ENCODE measurements at regions not wholly inside any gene's neighbourhood (a gene's known extent, or its start where the extent isn't known, plus 50 kb on each side); places are given as distances from the start of the nearest gene placed in this dataset.
"Not testable (repeated sequence)": the region's sequence is repeated elsewhere in the genome, so short reads cannot be mapped to it uniquely, and the experiment has no call there.

- no peak for DNase-seq (ENCODE audit: extremely low read depth, low read depth)
These were observed 229.8 kb upstream of the ACVR2A start for GRCh38 chr2:147614979-147615470.

GRCh38 chr2:147614471-147614870 is 230.4 kb upstream of the ACVR2A start:
- no peak for DNase-seq (ENCODE audit: extremely low read depth, low read depth)

DNA sequence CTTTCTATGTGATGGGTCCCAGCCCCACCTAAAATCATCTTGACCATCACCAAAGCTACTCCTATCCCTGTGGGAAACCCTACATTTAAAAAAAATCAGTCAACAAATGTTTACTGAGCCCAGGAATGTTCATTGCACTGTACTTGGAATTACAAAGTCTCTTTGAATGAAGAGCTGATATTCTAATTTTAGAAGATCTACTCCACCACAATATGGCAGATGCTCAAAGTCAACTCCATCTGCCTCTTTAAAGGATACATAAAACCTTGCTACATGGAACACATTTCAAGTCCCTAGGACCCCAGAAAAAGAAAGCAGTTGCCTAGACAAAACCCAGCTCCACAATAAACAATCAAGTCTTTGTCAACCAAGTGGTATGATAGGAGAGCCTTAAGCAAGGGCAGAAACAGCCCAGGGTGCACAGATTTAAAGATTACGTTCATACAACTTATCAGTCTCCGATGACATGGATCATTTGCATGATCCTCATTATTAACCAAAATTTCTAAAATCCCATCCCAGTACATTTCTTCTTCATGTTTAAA is 234.3 kb upstream of the ACVR2A start:
- no peak for DNase-seq (ENCODE audit: extremely low read depth, low read depth)

- DNase-seq (ENCODE audit: extremely low read depth, low read depth), result no peak
These were observed 235.5 kb upstream of the ACVR2A start for GRCh38 chr2:147609301-147609700.

DNA sequence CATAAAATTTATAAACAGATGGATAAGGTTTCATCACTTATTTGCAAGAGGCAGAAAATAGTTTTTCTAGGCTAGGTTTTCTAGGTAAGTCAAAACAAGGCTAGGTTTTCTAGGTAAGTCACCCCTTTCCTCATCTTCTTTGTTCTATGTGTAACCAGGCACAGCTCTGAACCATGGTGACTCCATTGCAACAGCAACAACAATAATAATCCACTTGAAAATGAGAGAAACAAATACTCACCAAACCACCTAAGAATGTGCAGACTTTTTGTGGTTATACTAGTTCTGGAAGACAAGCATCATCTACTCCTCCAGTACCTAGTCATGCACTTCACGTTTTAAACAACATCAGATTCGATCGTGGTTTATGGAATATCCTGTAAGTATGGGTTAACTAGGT is 237.4 kb upstream of the ACVR2A start:
- DNase-seq (ENCODE audit: extremely low read depth, low read depth), result no peak

- no peak for DNase-seq (ENCODE audit: extremely low read depth, low read depth)
These were observed 241.0 kb upstream of the ACVR2A start for GRCh38 chr2:147603876-147604275.

DNA sequence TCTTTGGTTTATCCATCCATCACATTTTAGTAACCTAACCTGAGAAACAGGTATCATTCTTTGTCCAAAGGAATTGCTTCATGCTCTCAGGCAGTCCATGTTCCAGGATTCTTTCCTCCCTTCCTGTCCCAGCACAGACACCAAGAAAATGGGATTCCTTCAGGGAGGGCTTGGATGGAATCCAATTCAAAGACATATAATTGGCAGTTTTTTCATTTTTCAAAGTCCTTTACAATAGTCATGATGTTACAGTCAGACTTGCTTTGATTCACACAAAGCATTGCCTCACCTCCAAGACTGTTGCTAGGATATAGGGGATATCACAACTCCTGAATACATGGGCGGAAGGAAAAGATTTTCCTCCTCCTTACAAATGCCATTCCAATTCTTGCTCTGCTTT is 241.4 kb upstream of the ACVR2A start:
- DNase-seq (ENCODE audit: extremely low read depth, low read depth), result no peak

- no peak for DNase-seq (ENCODE audit: extremely low read depth, low read depth)
These were observed 244.2 kb upstream of the ACVR2A start for GRCh38 chr2:147600646-147601045.

DNA sequence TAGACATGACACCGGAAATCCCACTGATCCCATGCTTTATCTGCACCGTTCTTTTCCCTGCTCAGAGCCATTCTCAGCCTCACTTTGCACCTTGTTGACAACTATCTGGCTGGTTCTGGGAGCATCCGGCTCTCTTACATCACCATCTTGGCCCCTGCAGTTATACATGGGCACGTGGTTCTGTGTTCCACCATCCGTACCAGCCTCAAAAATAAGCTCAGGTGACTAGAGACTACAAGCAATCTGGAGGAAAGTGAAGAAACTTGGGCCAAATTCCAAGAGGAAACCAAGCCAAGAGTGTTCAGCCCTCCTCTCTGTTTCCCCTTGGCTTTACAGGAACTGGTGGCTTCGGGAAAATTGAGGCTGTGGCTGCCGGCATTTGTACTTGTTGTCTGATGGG is 244.6 kb upstream of the ACVR2A start:
- no peak for DNase-seq (ENCODE audit: extremely low read depth, low read depth)

- no peak for DNase-seq (ENCODE audit: extremely low read depth, low read depth)
These were observed 249.6 kb upstream of the ACVR2A start for GRCh38 chr2:147595200-147595599.

DNA sequence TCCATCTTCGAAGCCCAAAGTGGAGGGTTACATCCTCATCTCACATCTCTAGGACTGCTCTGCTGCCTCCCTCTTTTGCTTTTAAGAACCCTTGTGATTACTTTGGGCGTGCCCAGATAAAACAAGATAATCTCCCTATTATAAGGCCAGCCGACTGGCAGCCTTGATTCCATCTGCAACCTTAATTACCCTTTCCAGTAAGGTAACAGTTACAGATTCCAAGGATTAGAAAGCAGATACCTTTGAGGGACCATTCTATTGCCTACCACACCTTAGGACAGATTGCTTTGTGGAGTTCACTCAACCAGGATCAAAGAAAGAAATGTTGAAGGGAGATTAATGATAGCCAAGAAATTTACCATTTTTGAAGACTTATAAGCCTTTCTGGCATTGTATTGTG is 250.8 kb upstream of the ACVR2A start:
- no peak for DNase-seq (ENCODE audit: extremely low read depth, low read depth)

GRCh38 chr2:147592784-147593183 is 252.0 kb upstream of the ACVR2A start:
- DNase-seq (ENCODE audit: extremely low read depth, low read depth), result not testable (repeated sequence)

- no peak for DNase-seq (ENCODE audit: extremely low read depth, low read depth)
These were observed 255.7 kb upstream of the ACVR2A start for GRCh38 chr2:147589127-147589526.

DNA sequence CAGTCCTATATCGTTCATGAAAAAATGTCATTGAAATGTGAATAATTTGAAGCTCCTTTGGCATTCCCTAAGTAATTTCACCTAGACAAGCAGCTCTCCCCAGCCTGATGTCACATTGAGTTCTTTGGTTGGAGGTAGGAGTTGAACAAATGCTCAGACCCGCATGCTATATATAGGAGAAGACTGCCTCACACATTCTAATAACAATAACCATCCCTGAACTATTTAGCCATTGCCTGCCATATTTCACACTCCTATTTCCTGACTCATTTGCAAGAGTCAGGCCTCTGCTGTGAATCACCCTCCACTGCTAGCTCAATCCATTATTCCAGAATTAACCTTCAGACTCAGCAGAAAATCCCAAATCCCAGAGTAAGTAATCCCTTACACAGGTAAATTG is 256.6 kb upstream of the ACVR2A start:
- no peak for DNase-seq (ENCODE audit: extremely low read depth, low read depth)

GRCh38 chr2:147578529-147578928 is 266.3 kb upstream of the ACVR2A start:
- DNase-seq (ENCODE audit: extremely low read depth, low read depth), result no peak

DNA sequence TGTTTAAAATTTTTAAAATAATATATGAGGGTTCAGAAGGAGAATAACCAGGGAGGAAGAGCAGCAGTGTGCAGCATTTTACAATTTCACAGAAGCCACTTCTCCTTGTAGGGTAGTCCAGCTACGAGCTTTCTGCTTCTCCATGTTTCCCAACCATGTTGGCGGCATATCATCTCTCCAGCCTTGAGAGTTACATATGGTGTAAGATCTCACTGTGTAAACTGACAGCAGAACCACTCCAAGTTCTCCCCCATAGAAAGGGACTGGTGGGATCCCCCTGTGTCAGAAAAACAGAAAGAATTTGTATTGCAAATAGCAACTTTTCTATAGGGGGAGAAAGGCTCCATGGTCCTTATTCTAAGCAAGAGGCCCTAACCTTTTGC is 266.8 kb upstream of the ACVR2A start:
- no peak for DNase-seq (ENCODE audit: extremely low read depth, low read depth)

DNA sequence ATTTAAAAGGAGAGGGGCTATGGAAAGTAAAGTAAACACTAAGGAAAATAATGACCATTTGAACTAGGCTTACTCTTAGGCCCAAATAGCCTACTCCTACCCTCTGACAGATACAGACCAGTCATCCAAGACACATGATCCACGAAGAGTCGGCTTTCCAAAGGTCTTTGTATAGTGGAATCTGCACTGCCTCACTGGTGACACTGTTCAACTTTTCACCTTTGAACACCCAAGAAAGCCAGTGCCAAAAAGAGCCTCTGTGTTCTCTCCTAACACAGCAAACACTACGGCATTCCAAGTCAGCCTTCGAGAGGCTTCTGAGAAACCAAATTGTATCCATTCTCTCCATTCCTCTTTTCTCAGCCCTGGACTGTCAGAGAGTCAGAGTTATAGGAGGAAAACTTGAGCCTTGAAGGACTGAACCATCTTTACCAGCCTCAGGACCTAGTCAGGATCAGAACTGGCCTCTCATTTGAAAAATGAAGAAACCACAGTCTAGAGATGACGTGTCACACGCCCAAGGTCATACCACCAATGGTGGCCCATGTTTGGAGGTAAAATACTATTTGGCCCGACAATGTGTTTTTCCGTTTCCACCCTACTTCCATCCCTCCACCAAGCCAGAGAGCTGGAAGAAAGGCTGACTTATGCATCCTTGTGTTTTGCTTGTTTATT is 267.4 kb upstream of the ACVR2A start:
- no peak for DNase-seq (ENCODE audit: extremely low read depth, low read depth)

- no peak for DNase-seq (ENCODE audit: extremely low read depth, low read depth)
These were observed 269.7 kb upstream of the ACVR2A start for GRCh38 chr2:147575106-147575505.

GRCh38 chr2:147572622-147573021 is 272.2 kb upstream of the ACVR2A start:
- no peak for DNase-seq (ENCODE audit: extremely low read depth, low read depth)

DNA sequence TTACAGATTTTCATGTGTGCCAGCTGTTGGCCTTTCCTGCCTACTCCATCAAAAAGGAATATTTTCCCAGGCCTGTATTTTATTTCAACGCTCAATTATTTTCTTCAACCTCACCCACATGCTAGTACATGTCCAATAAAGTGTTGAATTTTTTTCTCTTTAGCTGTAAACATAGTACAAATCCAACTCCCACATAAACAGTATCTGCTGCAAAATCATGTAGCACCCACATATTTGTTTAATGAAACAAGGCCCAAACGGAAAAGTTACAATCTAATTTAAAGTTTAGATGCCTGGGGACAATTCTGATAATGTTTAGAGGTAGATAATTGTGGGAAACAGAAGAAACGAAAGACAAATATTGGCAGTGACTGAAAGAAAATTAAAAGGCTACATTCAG is 275.4 kb upstream of the ACVR2A start:
- no peak for DNase-seq (ENCODE audit: extremely low read depth, low read depth)

GRCh38 chr2:147568109-147568508 is 276.7 kb upstream of the ACVR2A start:
- DNase-seq (ENCODE audit: extremely low read depth, low read depth), result no peak

DNA sequence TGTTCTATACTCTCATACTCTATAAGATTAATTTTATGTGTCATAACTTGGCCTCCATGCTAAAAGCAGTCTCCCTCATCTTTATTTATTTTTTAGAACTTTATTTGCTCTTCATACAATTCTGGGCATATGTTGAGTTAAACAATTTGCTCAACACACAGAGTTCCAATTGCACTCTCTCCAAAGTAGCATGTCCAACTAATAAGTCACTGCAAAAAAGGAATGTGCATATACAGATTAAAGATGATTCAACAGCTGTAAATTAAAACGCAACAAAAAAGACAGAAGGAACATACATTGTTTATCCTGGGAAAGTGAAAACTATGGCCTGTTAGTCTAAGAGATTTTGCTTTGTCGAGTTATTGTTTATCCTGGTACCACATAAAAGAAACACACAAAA is 277.7 kb upstream of the ACVR2A start:
- DNase-seq (ENCODE audit: extremely low read depth, low read depth), result no peak

Measured in NCI-H460 (cell line).